A549 (cell line): ENCODE measurements at regions not wholly inside any gene's neighbourhood (a gene's known extent, or its start where the extent isn't known, plus 50 kb on each side); places are given as distances from the start of the nearest gene placed in this dataset.

Experiments used
- ATAC-seq, 2 experiments: fragments of 200-7000 bp in 1 of 2; fragments of >200 bp in 1 of 2; cut with Nextera tagmentation in 1 of 2; cut with Tn5 transposase in 1 of 2; 3 replicates each; pipeline versions ENCODE4 v1.8.0 to v1.9.1; 2018 to 2020; ENCODE audit warnings: mild to moderate bottlenecking in 1 of 2, moderate library complexity in 1 of 2
- CTCF ChIA-PET: fragments of 300-600 bp; sonication (Branson Sonifier 250); formaldehyde crosslinking; extraction: SDS; loops from one replicate; lab custom pipeline; 2021; ENCODE audit warnings: antibody characterized with exemption, inconsistent platforms; lab: Yijun Ruan, JAX
- POLR2A ChIA-PET: fragments of 350-600 bp; formaldehyde crosslinking; extraction: SDS; loops from one replicate; lab custom pipeline; 2021; ENCODE audit warnings: antibody characterized with exemption, inconsistent platforms; lab: Yijun Ruan, JAX
- DNase-seq, 2 experiments: peaks; one replicate each; pipeline versions ENCODE4 v3.0.0 to v3.0.0-alpha.2; 2011 to 2016; ENCODE audit warnings: low read depth in 1 of 2, low spot score in 1 of 2
- FAIRE-seq: peaks from 2 replicates; lab custom pipeline; 2011; peaks lifted over from hg19 to GRCh38; lab: Jason Lieb, UNC
- H3K27ac ChIP-seq, 2 experiments: fragments of >200 bp; sonication (Bioruptor Twin); formaldehyde crosslinking; 3 replicates each; pipeline ENCODE4 v1.5.1; 2016 to 2017
- H3K4me1 ChIP-seq: fragments of >200 bp; sonication (Bioruptor Twin); formaldehyde crosslinking; 3 replicates; pipeline ENCODE4 v1.6.1; 2016
- H3K4me2 ChIP-seq: fragments of >200 bp; sonication (Bioruptor Twin); formaldehyde crosslinking; 3 replicates; pipeline ENCODE4 v1.6.1; 2016
- H3K4me3 ChIP-seq: fragments of >200 bp; sonication (Bioruptor Twin); formaldehyde crosslinking; 3 replicates; pipeline ENCODE4 v1.5.1; 2016
- H3K9me3 ChIP-seq: fragments of >200 bp; sonication (Bioruptor Twin); formaldehyde crosslinking; 3 replicates; pipeline ENCODE4 v1.6.1; 2016
- ATOH8 ChIP-seq: fragments of 250-450 bp; sonication (Bioruptor Pico); IDR thresholded peaks from 2 replicates; pipeline ENCODE4 v1.5.0; 2020; ENCODE audit warnings: low read depth, mild to moderate bottlenecking, moderate library complexity
- CEBPB ChIP-seq, 2 experiments: fragments of >200 bp in 1 of 2; sonication (Bioruptor Twin) in 1 of 2; formaldehyde crosslinking in 1 of 2; IDR thresholded peaks; 2 replicates each; pipeline ENCODE4 v1.6.1; 2012 to 2016
- CHD2 ChIP-seq: fragments of 150-350 bp; IDR thresholded peaks from 2 replicates; pipeline ENCODE4 v1.6.1; 2014; ENCODE audit warnings: low read length; ENCODE audit not compliant: partially characterized antibody
- EHMT2 ChIP-seq: fragments of 200-600 bp; sonication (generic); IDR thresholded peaks from 2 replicates; pipeline ENCODE4 v1.6.1; 2016; ENCODE audit warnings: antibody characterized with exemption, low read depth, mild to moderate bottlenecking, moderate library complexity
- EP300 ChIP-seq, 2 experiments: fragments of >200 bp; sonication (Bioruptor Twin); formaldehyde crosslinking; IDR thresholded peaks; 2 replicates in 1 of 2; 3 replicates in 1 of 2; pipeline ENCODE4 v1.6.1; 2016 to 2017
- FOSL2 ChIP-seq, 2 experiments: fragments of 450-650 bp in 1 of 2; fragments of >200 bp in 1 of 2; sonication (Bioruptor Twin) in 1 of 2; formaldehyde crosslinking; IDR thresholded peaks; 2 replicates each; pipeline versions ENCODE4 v1.5.0 to v1.6.1; 2016 to 2020; ENCODE audit warnings: mild to moderate bottlenecking in 1 of 2, moderate library complexity in 1 of 2
- HDAC2 ChIP-seq: fragments of 200-600 bp; sonication (generic); IDR thresholded peaks from 2 replicates; pipeline ENCODE4 v1.6.1; 2016
- HES2 ChIP-seq: fragments of >200 bp; sonication (Bioruptor Twin); formaldehyde crosslinking; IDR thresholded peaks from 2 replicates; pipeline ENCODE4 v1.6.1; 2016
- HEYL ChIP-seq: fragments of 250-450 bp; sonication (Bioruptor Pico); IDR thresholded peaks from 2 replicates; pipeline ENCODE4 v1.8.0; 2021; ENCODE audit warnings: mild to moderate bottlenecking, moderate library complexity
- HOXA7 ChIP-seq: fragments of 250-450 bp; sonication (Bioruptor Pico); IDR thresholded peaks from 2 replicates; pipeline ENCODE4 v1.5.0; 2020; ENCODE audit warnings: mild to moderate bottlenecking, moderate library complexity
- HOXB5 ChIP-seq: fragments of 250-450 bp; sonication (Bioruptor Pico); IDR thresholded peaks from 2 replicates; pipeline ENCODE4 v1.5.0; 2020; ENCODE audit warnings: mild to moderate bottlenecking, moderate library complexity
- JUN ChIP-seq, 2 experiments: fragments of >200 bp; sonication (Bioruptor Twin); formaldehyde crosslinking; IDR thresholded peaks; 2 replicates in 1 of 2; 3 replicates in 1 of 2; pipeline ENCODE4 v1.6.1; 2016 to 2017
- KDM5A ChIP-seq: fragments of 200-600 bp; sonication (generic); IDR thresholded peaks from 2 replicates; pipeline ENCODE4 v1.6.1; 2016; ENCODE audit warnings: antibody characterized with exemption, mild to moderate bottlenecking
- MAX ChIP-seq: IDR thresholded peaks from 2 replicates; pipeline ENCODE4 v1.6.1; 2012
- MYC ChIP-seq: IDR thresholded peaks from 2 replicates; pipeline ENCODE4 v1.6.1; 2012; ENCODE audit warnings: mild to moderate bottlenecking, inconsistent platforms, low read length, improper control_type of control experiment, borderline replicate concordance
- RARB ChIP-seq: fragments of 250-450 bp; sonication (Bioruptor Pico); IDR thresholded peaks from 2 replicates; pipeline ENCODE4 v1.8.0; 2021; ENCODE audit warnings: mild to moderate bottlenecking, moderate library complexity
- REST ChIP-seq: fragments of 200-600 bp; sonication (generic); IDR thresholded peaks from 2 replicates; pipeline ENCODE4 v1.6.1; 2016; ENCODE audit warnings: antibody characterized with exemption, mild to moderate bottlenecking, moderate library complexity
- RNF2 ChIP-seq: fragments of 200-600 bp; sonication (generic); IDR thresholded peaks from 2 replicates; pipeline ENCODE4 v1.6.1; 2016; ENCODE audit warnings: low read depth, mild to moderate bottlenecking, antibody characterized with exemption, moderate library complexity, borderline replicate concordance
- SMC3 ChIP-seq: fragments of >200 bp; sonication (Bioruptor Twin); formaldehyde crosslinking; IDR thresholded peaks from 3 replicates; pipeline ENCODE4 v1.6.1; 2018; ENCODE audit warnings: inconsistent platforms
- TFCP2L1 ChIP-seq: fragments of 250-450 bp; sonication (Bioruptor Pico); IDR thresholded peaks from 2 replicates; pipeline ENCODE4 v1.5.0; 2021; ENCODE audit warnings: mild to moderate bottlenecking
- TP53 ChIP-seq: fragments of 250-450 bp; sonication (Bioruptor Pico); IDR thresholded peaks from 2 replicates; pipeline ENCODE4 v1.5.0; 2021; ENCODE audit warnings: mild to moderate bottlenecking, moderate library complexity
- ZFP36 ChIP-seq: fragments of 450-650 bp; IDR thresholded peaks from 2 replicates; pipeline ENCODE4 v1.6.1; 2014; ENCODE audit warnings: borderline replicate concordance; ENCODE audit not compliant: partially characterized antibody
- ZNF302 ChIP-seq: fragments of 250-450 bp; sonication (Bioruptor Pico); IDR thresholded peaks from 2 replicates; pipeline ENCODE4 v1.9.0; 2021; ENCODE audit warnings: inconsistent platforms, mild to moderate bottlenecking, moderate library complexity
- WGBS: methylation state at CpG from one replicate; pipeline ENCODE4 v1.1.6; 2017; ENCODE audit errors: missing lambda C conversion rate; 5-methylcytosine and 5-hydroxymethylcytosine counted together

- POLR2A ChIA-PET, result no interaction called here
- no peak for FAIRE-seq
- WGBS, result 0% methylated on average over 3 of the region's 3 CpGs
- CTCF ChIA-PET, result no interaction called here
- H3K4me3 ChIP-seq, result no peak overlapping the region
- no peak for TF ChIP-seq CEBPB (IDR thresholded peaks at IDR 0.05)
- TF ChIP-seq EP300 (IDR thresholded peaks at IDR 0.05), result no peak
- no peak for TF ChIP-seq HEYL
- no peak for TF ChIP-seq TP53 (CRISPR knock-in tag)
- TF ChIP-seq KDM5A, result no peak
- TF ChIP-seq EHMT2, result no peak
- no peak for TF ChIP-seq RNF2
- TF ChIP-seq TFCP2L1 (CRISPR knock-in tag), result no peak
- no peak for TF ChIP-seq MYC
- TF ChIP-seq CHD2, result no peak
- no peak for TF ChIP-seq RARB
- TF ChIP-seq SMC3, result no peak
- no peak for TF ChIP-seq HDAC2
- H3K4me1 ChIP-seq, result no peaks in the 10 kb centered on the region
- H3K4me2 ChIP-seq, result no peak overlapping the region
- no peaks in the 10 kb centered on the region for H3K9me3 ChIP-seq
- DNase-seq, result no peak
- no peak for ATAC-seq
- no peak overlapping the region for H3K27ac ChIP-seq
These were observed 554.8 kb upstream of the TENM3 start for GRCh38 chr4:181688432-181688831.

- H3K4me1 ChIP-seq, result no peaks in the 10 kb centered on the region
- TF ChIP-seq REST (no peak), MAX (no peak), HOXB5 (CRISPR knock-in tag) (no peak), KDM5A (no peak)
- TF ChIP-seq, all 56 proteins: peak for 0
- POLR2A ChIA-PET, result no interaction called here
- ATAC-seq (no peak), FAIRE-seq (no peak), DNase-seq (no peak)
- H3K4me2 ChIP-seq, result no peak overlapping the region
- 0% methylated on average over 5 of the region's 5 CpGs for WGBS
- H3K9me3 ChIP-seq, result no peaks in the 10 kb centered on the region
- no peak overlapping the region for H3K27ac ChIP-seq
- CTCF ChIA-PET, result no interaction called here
- H3K4me3 ChIP-seq, result no peak overlapping the region
These were observed 554.3 kb upstream of the TENM3 start for GRCh38 chr4:181688872-181689271.

- ATAC-seq, result no peak
- WGBS, result 2% methylated on average over 2 of the region's 2 CpGs
- Histone ChIP-seq H3K4me3 (no peak overlapping the region), H3K4me1 (no peaks in the 10 kb centered on the region)
- POLR2A ChIA-PET, result interaction anchor here (0.6 kb wide), 1 partner anchor 28 kb away, joined by 3 read pairs; no protein-coding TSS in a partner anchor
- TF ChIP-seq MAX (no peak), HES2 (no peak), EP300 (IDR thresholded peaks at IDR 0.05) (no peak), ZNF302 (CRISPR knock-in tag) (no peak), KDM5A (no peak), ATOH8 (CRISPR knock-in tag) (no peak), JUN (IDR thresholded peaks at IDR 0.05) (no peak), HOXB5 (CRISPR knock-in tag) (no peak), RARB (no peak), HOXA7 (no peak), ZFP36 (no peak), TFCP2L1 (CRISPR knock-in tag) (no peak), FOSL2 (IDR thresholded peaks at IDR 0.05) (no peak), FOSL2 (CRISPR knock-in tag; IDR thresholded peaks at IDR 0.05) (no peak)
- TF ChIP-seq, all 56 proteins: peak for 0
- DNase-seq, result no peak
- no peak for FAIRE-seq
- Histone ChIP-seq H3K4me2 (no peak overlapping the region), H3K27ac (no peak overlapping the region), H3K9me3 (no peaks in the 10 kb centered on the region)
- CTCF ChIA-PET, result interaction anchor here (0.6 kb wide), 1 partner anchor 41 kb away, joined by 3 read pairs; no protein-coding TSS in a partner anchor
These were observed 552.7 kb upstream of the TENM3 start for GRCh38 chr4:181690498-181690897.
